Adipocyte (in vitro differentiated cells): ENCODE measurements at regions not wholly inside any gene's neighbourhood (a gene's known extent, or its start where the extent isn't known, plus 50 kb on each side); places are given as distances from the start of the nearest gene placed in this dataset.

Experiments
- DNase-seq: peaks from one replicate; pipeline ENCODE4 v3.0.0-alpha.2; 2015; ENCODE audit warnings: low read depth
- H3K27me3 ChIP-seq: replicated peaks from 2 replicates; pipeline ENCODE4 v1.7.0; 2013; ENCODE audit warnings: mild to moderate bottlenecking, low read length, moderate library complexity; ENCODE audit not compliant: control insufficient read depth, insufficient read depth
- H3K36me3 ChIP-seq: 2 replicates; pipeline ENCODE4 v1.7.0; 2013; ENCODE audit warnings: low read length, mild to moderate bottlenecking, moderate library complexity; ENCODE audit not compliant: control insufficient read depth, insufficient read depth, severe bottlenecking
- H3K4me1 ChIP-seq: 2 replicates; pipeline ENCODE4 v1.7.0; 2013; ENCODE audit warnings: mild to moderate bottlenecking, low read length, moderate library complexity; ENCODE audit not compliant: control insufficient read depth, insufficient read depth
- H3K4me3 ChIP-seq: 2 replicates; pipeline ENCODE4 v1.7.0; 2013; ENCODE audit warnings: mild to moderate bottlenecking, low read length, moderate library complexity
- H3K9ac ChIP-seq: 2 replicates; pipeline ENCODE4 v1.7.0; 2013; ENCODE audit warnings: mild to moderate bottlenecking, low read length, moderate library complexity
- H3K9me3 ChIP-seq: 2 replicates; pipeline ENCODE4 v1.7.0; 2013; ENCODE audit warnings: mild to moderate bottlenecking, low read length, moderate library complexity; ENCODE audit not compliant: control insufficient read depth

DNA sequence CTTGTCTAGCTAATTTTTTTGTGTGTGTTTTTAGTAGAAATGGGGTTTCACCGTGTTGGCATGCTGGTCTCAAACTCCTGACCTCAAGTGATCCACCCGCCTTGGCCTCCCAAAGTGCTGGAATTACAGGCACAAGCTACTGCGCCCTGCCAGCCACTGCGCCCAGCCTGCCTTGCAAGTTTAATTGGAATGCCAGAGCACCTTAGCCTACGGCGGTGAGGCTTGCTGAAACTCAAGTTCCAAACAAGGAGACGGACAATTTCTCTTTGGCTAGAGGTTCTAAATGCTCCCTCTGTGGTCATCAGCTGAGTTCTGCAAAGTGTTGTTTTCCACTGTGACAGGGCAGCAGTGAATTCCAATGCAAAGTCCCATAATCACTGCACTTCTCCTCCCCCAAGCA lies 583.4 kb downstream of the KCNJ3 start:
- no peak for DNase-seq
- H3K36me3 ChIP-seq, result no peaks in the 10 kb centered on the region
- no peaks in the 10 kb centered on the region for H3K27me3 ChIP-seq
- no peak overlapping the region for H3K9ac ChIP-seq
- H3K4me1 ChIP-seq, result no peaks in the 10 kb centered on the region
- no peaks in the 10 kb centered on the region for H3K9me3 ChIP-seq
- H3K4me3 ChIP-seq, result no peak overlapping the region

DNA sequence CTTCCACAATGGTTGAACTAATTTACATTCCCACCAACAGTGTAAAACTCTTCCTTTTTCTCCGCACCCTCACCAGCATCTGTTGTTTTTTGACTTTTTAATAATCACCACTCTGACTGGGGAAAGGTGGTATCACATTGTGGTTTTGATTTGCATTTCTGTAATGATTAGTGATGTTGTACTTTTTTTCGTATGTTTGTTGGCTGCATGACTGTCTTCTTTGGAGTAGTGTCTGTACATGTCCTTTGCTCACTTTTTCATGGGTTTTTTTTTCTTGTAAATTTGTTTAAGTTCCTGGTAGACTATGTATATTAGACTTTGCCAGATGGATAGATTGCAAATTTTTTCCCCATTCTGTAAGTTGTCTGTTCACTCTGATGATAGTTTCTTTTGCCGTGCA lies 574.8 kb downstream of the KCNJ3 start:
- no peaks in the 10 kb centered on the region for H3K4me1 ChIP-seq
- no peaks in the 10 kb centered on the region for H3K27me3 ChIP-seq
- no peak overlapping the region for H3K9ac ChIP-seq
- H3K9me3 ChIP-seq, result no peaks in the 10 kb centered on the region
- no peaks in the 10 kb centered on the region for H3K36me3 ChIP-seq
- DNase-seq, result no peak
- H3K4me3 ChIP-seq, result no peak overlapping the region

- no peak for DNase-seq
- peaks cover 3% of the 10 kb centered on the region for H3K9me3 ChIP-seq
- no peaks in the 10 kb centered on the region for H3K4me1 ChIP-seq
- no peak overlapping the region for H3K4me3 ChIP-seq
- no peak overlapping the region for H3K9ac ChIP-seq
- H3K27me3 ChIP-seq, result no peaks in the 10 kb centered on the region
- H3K36me3 ChIP-seq, result no peaks in the 10 kb centered on the region
Observed at GRCh38 chr2:155266583-155266982, 568.1 kb downstream of the KCNJ3 start.

DNA sequence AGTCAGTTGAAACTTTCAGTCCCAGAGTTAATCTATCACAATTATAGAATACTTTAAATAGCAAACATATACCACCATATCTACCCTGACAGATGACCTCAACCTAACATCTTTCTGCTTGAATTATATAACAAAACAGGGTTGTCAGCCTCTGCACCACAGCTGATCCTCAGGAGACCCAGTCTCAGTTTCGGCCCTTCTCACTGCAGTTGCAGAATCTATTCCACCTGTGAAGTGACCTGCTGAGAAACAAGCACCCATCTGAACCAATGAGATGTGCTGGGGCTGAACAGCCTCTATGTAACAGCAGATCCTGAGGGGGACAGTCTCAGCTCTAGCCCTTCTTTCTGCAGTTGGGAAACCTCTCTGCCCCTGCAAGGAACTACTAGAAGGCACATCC lies 567.6 kb downstream of the KCNJ3 start:
- H3K4me3 ChIP-seq, result no peak overlapping the region
- no peaks in the 10 kb centered on the region for H3K36me3 ChIP-seq
- H3K27me3 ChIP-seq, result no peaks in the 10 kb centered on the region
- no peak for DNase-seq
- peaks cover 3% of the 10 kb centered on the region for H3K9me3 ChIP-seq
- H3K9ac ChIP-seq, result no peak overlapping the region
- H3K4me1 ChIP-seq, result no peaks in the 10 kb centered on the region

DNA sequence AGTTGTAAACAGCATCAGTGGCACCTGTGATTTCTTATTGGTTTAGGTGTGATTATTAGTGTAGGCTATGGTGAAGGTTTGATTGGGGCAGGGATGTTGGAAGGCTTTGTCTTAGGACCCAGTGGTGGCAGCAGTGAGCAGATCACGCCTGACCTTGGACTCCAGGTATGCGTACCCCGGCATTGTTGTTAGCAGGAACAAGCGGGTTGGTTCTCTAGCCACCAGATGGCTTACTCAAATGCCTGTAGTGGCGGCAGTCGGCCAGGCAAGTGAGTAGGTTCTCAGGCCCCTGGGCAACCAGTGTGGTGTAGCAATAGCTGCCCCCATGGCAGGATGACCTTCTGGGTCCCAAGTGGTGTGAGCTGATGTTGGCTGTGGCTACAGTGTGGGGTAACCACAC lies 558.3 kb downstream of the KCNJ3 start:
- DNase-seq, result no peak
- no peak overlapping the region for H3K9ac ChIP-seq
- H3K9me3 ChIP-seq, result no peaks in the 10 kb centered on the region
- H3K27me3 ChIP-seq, result no peaks in the 10 kb centered on the region
- no peak overlapping the region for H3K4me3 ChIP-seq
- no peaks in the 10 kb centered on the region for H3K4me1 ChIP-seq
- H3K36me3 ChIP-seq, result no peaks in the 10 kb centered on the region

- no peak overlapping the region for H3K4me3 ChIP-seq
- H3K27me3 ChIP-seq, result no peaks in the 10 kb centered on the region
- H3K4me1 ChIP-seq, result peaks cover 3% of the 10 kb centered on the region
- no peak overlapping the region for H3K9ac ChIP-seq
- H3K36me3 ChIP-seq, result no peaks in the 10 kb centered on the region
- no peak for DNase-seq
- H3K9me3 ChIP-seq, result no peaks in the 10 kb centered on the region
Observed at GRCh38 chr2:155250800-155251199, 552.3 kb downstream of the KCNJ3 start.

DNA sequence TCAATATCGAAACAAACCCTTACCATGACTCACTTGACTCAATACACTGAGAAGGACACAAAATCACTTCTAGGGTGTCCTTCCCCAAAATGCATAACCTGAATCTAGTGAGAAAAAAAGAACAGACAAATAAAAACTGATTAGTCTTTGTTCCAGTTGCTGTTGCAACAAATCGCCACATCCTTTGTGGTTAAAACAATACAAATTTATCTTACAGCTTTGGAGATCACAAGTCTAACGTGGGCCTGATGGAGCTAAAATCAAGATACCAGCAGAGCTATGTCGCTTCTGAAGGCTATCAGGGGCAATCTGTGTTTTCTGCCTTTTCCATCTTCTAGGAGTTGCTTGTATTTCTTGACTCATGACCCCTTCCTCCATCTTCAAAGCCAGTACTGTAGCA lies 541.7 kb downstream of the KCNJ3 start:
- Histone ChIP-seq H3K4me1 (peaks cover 1% of the 10 kb centered on the region), H3K4me3 (no peak overlapping the region), H3K9ac (no peak overlapping the region), H3K36me3 (no peaks in the 10 kb centered on the region), H3K27me3 (no peaks in the 10 kb centered on the region), H3K9me3 (no peaks in the 10 kb centered on the region)
- no peak for DNase-seq

- Histone ChIP-seq H3K9me3 (no peaks in the 10 kb centered on the region), H3K27me3 (no peaks in the 10 kb centered on the region), H3K4me1 (no peaks in the 10 kb centered on the region), H3K4me3 (no peak overlapping the region), H3K9ac (no peak overlapping the region), H3K36me3 (no peaks in the 10 kb centered on the region)
- no peak for DNase-seq
Observed at GRCh38 chr2:155235710-155236109, 537.2 kb downstream of the KCNJ3 start.

- H3K27me3 ChIP-seq, result no peaks in the 10 kb centered on the region
- peak; percentile 19 for DNase-seq
- H3K9ac ChIP-seq, result no peak overlapping the region
Observed at GRCh38 chr2:155223781-155224406, 525.4 kb downstream of the KCNJ3 start.

GRCh38 chr2:155218945-155219344 lies 520.5 kb downstream of the KCNJ3 start:
- H3K36me3 ChIP-seq, result no peaks in the 10 kb centered on the region
- H3K9me3 ChIP-seq, result no peaks in the 10 kb centered on the region
- no peaks in the 10 kb centered on the region for H3K4me1 ChIP-seq
- no peak for DNase-seq
- no peak overlapping the region for H3K9ac ChIP-seq
- H3K4me3 ChIP-seq, result no peak overlapping the region
- no peaks in the 10 kb centered on the region for H3K27me3 ChIP-seq

More at GRCh38 chr2:155223781-155224406, 525.4 kb downstream of the KCNJ3 start:
- no peaks in the 10 kb centered on the region for H3K36me3 ChIP-seq
- H3K9me3 ChIP-seq, result no peaks in the 10 kb centered on the region
- H3K4me3 ChIP-seq, result no peak overlapping the region
- H3K4me1 ChIP-seq, result no peaks in the 10 kb centered on the region

GRCh38 chr2:155218292-155218924 lies 519.9 kb downstream of the KCNJ3 start:
- Histone ChIP-seq H3K36me3 (no peaks in the 10 kb centered on the region), H3K4me3 (no peak overlapping the region), H3K9me3 (no peaks in the 10 kb centered on the region), H3K27me3 (no peaks in the 10 kb centered on the region), H3K4me1 (no peaks in the 10 kb centered on the region), H3K9ac (no peak overlapping the region)
- DNase-seq, result no peak
